Brain microvascular endothelial cell (primary cell): ENCODE measurements at regions not wholly inside any gene's neighbourhood (a gene's known extent, or its start where the extent isn't known, plus 50 kb on each side); places are given as distances from the start of the nearest gene placed in this dataset.

Experiments
- DNase-seq: peaks from one replicate; pipeline ENCODE4 v3.0.0-alpha.2; 2020
- H3K27ac ChIP-seq: fragments of 250-450 bp; sonication (Bioruptor Pico); 2 replicates; pipeline ENCODE4 v1.5.1; 2020; ENCODE audit warnings: mild to moderate bottlenecking, moderate library complexity
- H3K27me3 ChIP-seq: fragments of 250-450 bp; sonication (Bioruptor Pico); replicated peaks from 2 replicates; pipeline ENCODE4 v1.5.1; 2020; ENCODE audit warnings: mild to moderate bottlenecking
- H3K36me3 ChIP-seq: fragments of 250-450 bp; sonication (Bioruptor Pico); replicated peaks from 2 replicates; pipeline ENCODE4 v1.5.1; 2020; ENCODE audit warnings: mild to moderate bottlenecking
- H3K4me3 ChIP-seq: 2 replicates; pipeline ENCODE4 v1.5.1; 2011; ENCODE audit warnings: low read depth, mild to moderate bottlenecking, control low read depth, low read length, moderate library complexity
- CTCF ChIP-seq: IDR thresholded peaks from 2 replicates; pipeline ENCODE4 v1.5.1; 2011; ENCODE audit warnings: low read depth, mild to moderate bottlenecking, moderate library complexity, low read length, control low read depth, inconsistent platforms; ENCODE audit errors: missing control alignments
- in situ Hi-C: cut with HindIII; loops from 2 replicates; pipeline ENCODE4 v1.10.0; 2017; ENCODE audit warnings: low sequenced_read_pairs, low pct_ligation_motif_present

- DNase-seq: no peak
- no peaks in the 10 kb centered on the region for H3K27me3 ChIP-seq
- TF ChIP-seq CTCF: no peak
- no peak overlapping the region for H3K27ac ChIP-seq
- in situ Hi-C loops: no loop called here
- no peak overlapping the region for H3K4me3 ChIP-seq
- H3K36me3 ChIP-seq: no peaks in the 10 kb centered on the region
Observed at GRCh38 chr22:26825960-26826935, 168.9 kb downstream of the MIAT start.

- no peaks in the 10 kb centered on the region for H3K27me3 ChIP-seq
- no peak for DNase-seq
- TF ChIP-seq CTCF: no peak
- no peak overlapping the region for H3K27ac ChIP-seq
- in situ Hi-C loops: no loop called here
- no peak overlapping the region for H3K4me3 ChIP-seq
- H3K36me3 ChIP-seq: no peaks in the 10 kb centered on the region
Observed at GRCh38 chr22:26827611-26828010, 170.2 kb downstream of the MIAT start.

GRCh38 chr22:26828311-26828710 lies 170.9 kb downstream of the MIAT start:
- Histone ChIP-seq H3K27me3 (no peaks in the 10 kb centered on the region), H3K4me3 (no peak overlapping the region), H3K36me3 (no peaks in the 10 kb centered on the region), H3K27ac (no peak overlapping the region)
- in situ Hi-C loops: no loop called here
- no peak for DNase-seq
- no peak for TF ChIP-seq CTCF

- Histone ChIP-seq H3K4me3 (no peak overlapping the region), H3K27ac (no peak overlapping the region), H3K27me3 (no peaks in the 10 kb centered on the region), H3K36me3 (no peaks in the 10 kb centered on the region)
- in situ Hi-C loops: no loop called here
- TF ChIP-seq CTCF: no peak
- no peak for DNase-seq
Observed at GRCh38 chr22:26830837-26831236, 173.4 kb downstream of the MIAT start.

GRCh38 chr22:26835023-26835422 lies 177.6 kb downstream of the MIAT start:
- no peak for TF ChIP-seq CTCF
- H3K27ac ChIP-seq: no peak overlapping the region
- H3K36me3 ChIP-seq: no peaks in the 10 kb centered on the region
- in situ Hi-C loops: no loop called here
- no peaks in the 10 kb centered on the region for H3K27me3 ChIP-seq
- no peak for DNase-seq
- no peak overlapping the region for H3K4me3 ChIP-seq
